ENCODE measurements at regions not wholly inside any gene's neighbourhood (a gene's known extent, or its start where the extent isn't known, plus 50 kb on each side); places are given as distances from the start of the nearest gene placed in this dataset.

DNA sequence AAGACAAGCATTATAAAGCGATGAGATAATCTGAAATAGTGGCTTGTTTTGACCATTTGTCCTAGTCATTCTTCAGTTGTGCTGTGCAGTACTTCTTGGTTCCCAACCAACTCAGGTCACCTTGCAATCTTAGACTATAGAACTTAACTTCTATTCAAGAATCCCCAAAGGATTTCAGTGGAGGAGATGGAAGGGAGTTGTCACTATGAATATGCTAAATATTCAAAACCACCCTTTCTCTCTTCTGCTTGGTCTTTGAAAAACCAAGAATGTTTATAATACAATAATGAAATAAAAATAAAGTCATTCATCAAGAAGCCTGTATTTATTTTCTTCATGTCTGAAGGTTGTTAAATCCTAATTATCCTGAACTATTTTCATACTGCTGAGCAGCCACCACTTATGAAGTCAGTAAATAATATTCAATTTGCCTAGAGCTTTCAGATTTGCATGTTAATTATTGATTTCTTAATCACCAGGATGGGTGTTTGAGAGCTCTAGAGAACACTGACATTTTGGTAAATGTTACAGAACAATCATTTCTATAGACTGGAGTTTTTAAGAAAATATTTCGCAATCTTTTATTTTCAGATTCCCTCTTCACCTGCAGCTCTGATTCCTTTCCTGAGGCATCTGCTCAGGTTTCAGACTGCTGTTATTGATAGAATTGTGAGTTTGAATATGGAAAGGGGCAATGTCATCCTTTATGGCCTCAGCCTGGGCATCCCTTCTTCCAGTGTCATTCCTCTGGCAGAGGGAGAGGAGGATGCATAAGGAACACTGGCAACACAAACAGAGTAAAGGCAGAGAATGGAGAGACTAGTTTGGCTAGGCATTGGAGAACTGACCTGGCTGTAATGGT is 91.5 kb upstream of the USP47 start:
- Histone ChIP-seq H3K9ac (ENCODE audit: low read depth, low read length) (no peak overlapping the region), H2AFZ (ENCODE audit: low read depth, low read length) (no peak overlapping the region), H3K4me3 (ENCODE audit: low read depth in 1 of 2, low read length in 2 of 2) (no peak overlapping the region), H3K4me1 (ENCODE audit: insufficient read depth, low read length) (no peaks in the 10 kb centered on the region), H3K9me3 (ENCODE audit: insufficient read depth, low read length, severe bottlenecking) (no peaks in the 10 kb centered on the region), H3K79me2 (ENCODE audit: insufficient read depth, low read length) (no peaks in the 10 kb centered on the region), H3K4me2 (ENCODE audit: insufficient read depth, low read length) (no peak overlapping the region), H3K36me3 (ENCODE audit: insufficient read depth, low read length) (no peaks in the 10 kb centered on the region), H3K27ac (ENCODE audit: low read length) (no peak overlapping the region), H4K20me1 (ENCODE audit: insufficient read depth, low read length) (no peaks in the 10 kb centered on the region), H3K27me3 (ENCODE audit: insufficient read depth, low read length, poor library complexity) (peaks cover 3% of the 10 kb centered on the region)
- TF ChIP-seq, protein P1, sequence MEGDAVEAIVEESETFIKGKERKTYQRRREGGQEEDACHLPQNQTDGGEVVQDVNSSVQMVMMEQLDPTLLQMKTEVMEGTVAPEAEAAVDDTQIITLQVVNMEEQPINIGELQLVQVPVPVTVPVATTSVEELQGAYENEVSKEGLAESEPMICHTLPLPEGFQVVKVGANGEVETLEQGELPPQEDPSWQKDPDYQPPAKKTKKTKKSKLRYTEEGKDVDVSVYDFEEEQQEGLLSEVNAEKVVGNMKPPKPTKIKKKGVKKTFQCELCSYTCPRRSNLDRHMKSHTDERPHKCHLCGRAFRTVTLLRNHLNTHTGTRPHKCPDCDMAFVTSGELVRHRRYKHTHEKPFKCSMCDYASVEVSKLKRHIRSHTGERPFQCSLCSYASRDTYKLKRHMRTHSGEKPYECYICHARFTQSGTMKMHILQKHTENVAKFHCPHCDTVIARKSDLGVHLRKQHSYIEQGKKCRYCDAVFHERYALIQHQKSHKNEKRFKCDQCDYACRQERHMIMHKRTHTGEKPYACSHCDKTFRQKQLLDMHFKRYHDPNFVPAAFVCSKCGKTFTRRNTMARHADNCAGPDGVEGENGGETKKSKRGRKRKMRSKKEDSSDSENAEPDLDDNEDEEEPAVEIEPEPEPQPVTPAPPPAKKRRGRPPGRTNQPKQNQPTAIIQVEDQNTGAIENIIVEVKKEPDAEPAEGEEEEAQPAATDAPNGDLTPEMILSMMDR (IDR thresholded peaks at IDR 0.05; ENCODE audit: borderline replicate concordance, extremely low read depth, low read length, poor library complexity, severe bottlenecking): no peak
- TF ChIP-seq EZH2 (IDR thresholded peaks at IDR 0.05; ENCODE audit: borderline replicate concordance, low read depth, low read length, severe bottlenecking): no peak
- ATAC-seq (ENCODE audit: insufficient read depth, low read depth): no peak
- no peak for DNase-seq

DNA sequence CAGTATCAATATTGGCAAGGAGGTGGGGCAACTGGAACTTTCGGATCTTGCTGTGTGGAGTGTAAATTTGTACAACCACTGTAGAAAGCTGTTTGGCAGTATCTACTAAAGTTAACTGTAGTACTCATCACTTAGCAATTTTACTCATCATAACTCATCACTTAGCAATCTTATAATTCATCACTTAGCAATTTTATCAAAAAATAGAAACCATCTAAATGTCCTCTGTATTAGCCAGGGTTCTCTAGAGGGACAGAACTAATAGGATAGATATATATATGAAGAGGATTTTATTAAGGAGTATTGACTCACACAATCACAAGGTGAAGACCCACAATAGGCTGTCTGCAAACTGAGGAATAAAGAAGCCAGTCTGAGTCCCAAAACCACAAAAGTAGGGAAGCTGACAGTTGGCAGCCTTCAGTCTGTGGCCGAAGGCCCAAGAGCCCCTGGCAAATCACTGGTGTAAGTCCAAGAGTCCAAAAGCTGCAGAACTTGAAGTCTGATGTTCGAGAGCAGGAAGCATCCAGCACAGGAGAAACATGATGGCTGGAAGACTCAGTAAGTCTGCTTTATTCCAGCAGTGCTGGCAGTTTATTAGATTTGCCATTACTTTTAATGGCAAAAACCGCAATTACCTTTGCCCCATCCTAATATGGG is 92.9 kb upstream of the USP47 start:
- Histone ChIP-seq H3K4me3 (ENCODE audit: low read depth in 1 of 2, low read length in 2 of 2) (no peak overlapping the region), H3K4me2 (ENCODE audit: insufficient read depth, low read length) (no peak overlapping the region), H3K36me3 (ENCODE audit: insufficient read depth, low read length) (no peaks in the 10 kb centered on the region), H3K4me1 (ENCODE audit: insufficient read depth, low read length) (no peaks in the 10 kb centered on the region), H3K27ac (ENCODE audit: low read length) (no peak overlapping the region), H2AFZ (ENCODE audit: low read depth, low read length) (no peak overlapping the region), H3K9ac (ENCODE audit: low read depth, low read length) (no peak overlapping the region), H3K79me2 (ENCODE audit: insufficient read depth, low read length) (no peaks in the 10 kb centered on the region), H4K20me1 (ENCODE audit: insufficient read depth, low read length) (no peaks in the 10 kb centered on the region), H3K27me3 (ENCODE audit: insufficient read depth, low read length, poor library complexity) (peaks cover under 1% of the 10 kb centered on the region), H3K9me3 (ENCODE audit: insufficient read depth, low read length, severe bottlenecking) (no peaks in the 10 kb centered on the region)
- TF ChIP-seq, protein P1 (IDR thresholded peaks at IDR 0.05; ENCODE audit: borderline replicate concordance, extremely low read depth, low read length, poor library complexity, severe bottlenecking): no peak
- no peak for TF ChIP-seq EZH2 (IDR thresholded peaks at IDR 0.05; ENCODE audit: borderline replicate concordance, low read depth, low read length, severe bottlenecking)
- DNase-seq (no peak), ATAC-seq (ENCODE audit: insufficient read depth, low read depth) (no peak)

DNA sequence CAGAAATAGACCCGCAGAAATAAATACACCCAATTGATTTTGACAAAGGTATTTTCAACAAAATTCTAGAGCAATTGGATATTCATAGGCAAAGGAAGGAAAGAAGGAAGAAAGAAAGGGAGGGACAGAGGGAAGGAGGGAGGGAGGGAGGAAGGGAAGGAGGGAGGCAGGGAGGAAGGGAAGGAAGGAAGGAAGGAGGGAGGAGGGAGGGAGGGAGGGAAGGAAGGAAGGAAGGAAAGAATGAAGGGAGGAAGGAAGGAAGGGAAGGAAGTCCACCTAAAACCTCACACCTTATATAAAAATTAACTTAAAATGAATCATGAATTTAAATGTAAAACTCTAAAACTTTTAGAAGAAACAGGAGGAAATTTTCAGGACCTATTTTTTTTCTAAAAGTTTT is 94.2 kb upstream of the USP47 start:
- H3K9me3 ChIP-seq (ENCODE audit: insufficient read depth, low read length, severe bottlenecking): no peaks in the 10 kb centered on the region
- H3K4me1 ChIP-seq (ENCODE audit: insufficient read depth, low read length): no peaks in the 10 kb centered on the region
- no peaks in the 10 kb centered on the region for H3K79me2 ChIP-seq (ENCODE audit: insufficient read depth, low read length)
- TF ChIP-seq, protein P1 (IDR thresholded peaks at IDR 0.05; ENCODE audit: borderline replicate concordance, extremely low read depth, low read length, poor library complexity, severe bottlenecking): no peak
- no peak for TF ChIP-seq EZH2 (IDR thresholded peaks at IDR 0.05; ENCODE audit: borderline replicate concordance, low read depth, low read length, severe bottlenecking)
- DNase-seq: no peak
- no peak overlapping the region for H2AFZ ChIP-seq (ENCODE audit: low read depth, low read length)
- no peak overlapping the region for H3K4me2 ChIP-seq (ENCODE audit: insufficient read depth, low read length)
- no peaks in the 10 kb centered on the region for H3K36me3 ChIP-seq (ENCODE audit: insufficient read depth, low read length)
- no peak overlapping the region for H3K9ac ChIP-seq (ENCODE audit: low read depth, low read length)
- ATAC-seq (ENCODE audit: insufficient read depth, low read depth): no peak
- no peak overlapping the region for H3K4me3 ChIP-seq (ENCODE audit: low read depth in 1 of 2, low read length in 2 of 2)
- H4K20me1 ChIP-seq (ENCODE audit: insufficient read depth, low read length): no peaks in the 10 kb centered on the region
- no peak overlapping the region for H3K27ac ChIP-seq (ENCODE audit: low read length)
- no peaks in the 10 kb centered on the region for H3K27me3 ChIP-seq (ENCODE audit: insufficient read depth, low read length, poor library complexity)

All from DND-41 (cell line).